ENCODE measurements at regions not wholly inside any gene's neighbourhood (a gene's known extent, or its start where the extent isn't known, plus 50 kb on each side); places are given as distances from the start of the nearest gene placed in this dataset.

- DNase-seq, result no peak
Measured at GRCh38 chr20:12023194-12023795, 105.6 kb downstream of the BTBD3 start.

- DNase-seq, result no peak
Measured at GRCh38 chr20:12028771-12029170, 111.1 kb downstream of the BTBD3 start.

- no peak for DNase-seq
Measured at GRCh38 chr20:12030470-12030869, 112.8 kb downstream of the BTBD3 start.

GRCh38 chr20:12036142-12036541 lies 118.4 kb downstream of the BTBD3 start:
- DNase-seq, result no peak

- DNase-seq, result no peak
Measured at GRCh38 chr20:12037521-12037920, 119.8 kb downstream of the BTBD3 start.

- no peak for DNase-seq
Measured at GRCh38 chr20:12040261-12040660, 122.6 kb downstream of the BTBD3 start.

GRCh38 chr20:12044969-12045368 lies 127.3 kb downstream of the BTBD3 start:
- DNase-seq, result no peak

GRCh38 chr20:12047838-12048432 lies 130.2 kb downstream of the BTBD3 start:
- DNase-seq, result no peak

- no peak for DNase-seq
Measured at GRCh38 chr20:12049125-12049524, 131.4 kb downstream of the BTBD3 start.

- DNase-seq, result no peak
Measured at GRCh38 chr20:12051206-12052163, 133.8 kb downstream of the BTBD3 start.

GRCh38 chr20:12053353-12053752 lies 135.7 kb downstream of the BTBD3 start:
- DNase-seq, result no peak

- DNase-seq, result no peak
Measured at GRCh38 chr20:12054556-12054955, 136.9 kb downstream of the BTBD3 start.

- no peak for DNase-seq
Measured at GRCh38 chr20:12055161-12055560, 137.5 kb downstream of the BTBD3 start.

GRCh38 chr20:12056839-12057238 lies 139.1 kb downstream of the BTBD3 start:
- DNase-seq, result no peak

- DNase-seq, result peak in 1 of 14 donors; percentile 10
Measured at GRCh38 chr20:12057778-12058177, 140.1 kb downstream of the BTBD3 start.

GRCh38 chr20:12058216-12058615 lies 140.5 kb downstream of the BTBD3 start:
- DNase-seq, result no peak

- no peak for DNase-seq
Measured at GRCh38 chr20:12061466-12061865, 143.8 kb downstream of the BTBD3 start.

GRCh38 chr20:12063106-12063684 lies 145.5 kb downstream of the BTBD3 start:
- no peak for DNase-seq

GRCh38 chr20:12064540-12064939 lies 146.8 kb downstream of the BTBD3 start:
- DNase-seq, result no peak

- no peak for DNase-seq
Measured at GRCh38 chr20:12067686-12068085, 150.0 kb downstream of the BTBD3 start.

- DNase-seq, result no peak
Measured at GRCh38 chr20:12068121-12068520, 150.4 kb downstream of the BTBD3 start.

GRCh38 chr20:12069181-12069580 lies 151.5 kb downstream of the BTBD3 start:
- no peak for DNase-seq
